NCI-H82 treated with DMSO at 0.1 percent for 48 hours (cell line): ENCODE measurements at regions not wholly inside any gene's neighbourhood (a gene's known extent, or its start where the extent isn't known, plus 50 kb on each side); places are given as distances from the start of the nearest gene placed in this dataset.

Experiments
- DNase-seq: peaks from one replicate; lab custom pipeline; 2025; ENCODE audit not compliant: unreplicated experiment; lab: John Stamatoyannopoulos, UW

GRCh38 chr18:8942909-8943545 is 159.5 kb upstream of the NDUFV2 start:
- no peak for DNase-seq

- no peak for DNase-seq
These were observed 158.3 kb upstream of the NDUFV2 start for GRCh38 chr18:8943900-8944870.

- no peak for DNase-seq
These were observed 157.6 kb upstream of the NDUFV2 start for GRCh38 chr18:8944871-8945245.

- no peak for DNase-seq
These were observed 157.0 kb upstream of the NDUFV2 start for GRCh38 chr18:8945514-8945913.

GRCh38 chr18:8946066-8946838 is 156.2 kb upstream of the NDUFV2 start:
- DNase-seq = no peak

- DNase-seq = no peak
These were observed 154.9 kb upstream of the NDUFV2 start for GRCh38 chr18:8947566-8947965.

DNA sequence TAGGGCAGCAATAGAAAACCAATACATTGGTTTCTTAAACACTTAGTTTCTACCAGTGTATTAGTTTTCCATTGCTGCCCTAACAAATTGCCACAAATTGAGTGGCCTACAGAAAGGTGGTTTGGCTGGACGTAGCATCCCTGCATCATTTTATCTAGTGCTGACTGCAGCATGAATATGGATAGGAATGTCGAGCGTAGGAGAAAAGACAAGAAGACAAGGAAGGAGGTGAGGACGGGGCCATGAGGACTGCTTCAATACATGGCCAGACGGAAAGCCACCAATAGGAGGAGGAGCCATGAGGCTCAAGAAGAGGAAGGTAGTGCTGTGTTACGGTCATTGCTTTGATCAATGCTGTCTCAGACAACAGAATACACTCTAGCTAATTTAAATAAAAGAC is 154.5 kb upstream of the NDUFV2 start:
- no peak for DNase-seq

DNA sequence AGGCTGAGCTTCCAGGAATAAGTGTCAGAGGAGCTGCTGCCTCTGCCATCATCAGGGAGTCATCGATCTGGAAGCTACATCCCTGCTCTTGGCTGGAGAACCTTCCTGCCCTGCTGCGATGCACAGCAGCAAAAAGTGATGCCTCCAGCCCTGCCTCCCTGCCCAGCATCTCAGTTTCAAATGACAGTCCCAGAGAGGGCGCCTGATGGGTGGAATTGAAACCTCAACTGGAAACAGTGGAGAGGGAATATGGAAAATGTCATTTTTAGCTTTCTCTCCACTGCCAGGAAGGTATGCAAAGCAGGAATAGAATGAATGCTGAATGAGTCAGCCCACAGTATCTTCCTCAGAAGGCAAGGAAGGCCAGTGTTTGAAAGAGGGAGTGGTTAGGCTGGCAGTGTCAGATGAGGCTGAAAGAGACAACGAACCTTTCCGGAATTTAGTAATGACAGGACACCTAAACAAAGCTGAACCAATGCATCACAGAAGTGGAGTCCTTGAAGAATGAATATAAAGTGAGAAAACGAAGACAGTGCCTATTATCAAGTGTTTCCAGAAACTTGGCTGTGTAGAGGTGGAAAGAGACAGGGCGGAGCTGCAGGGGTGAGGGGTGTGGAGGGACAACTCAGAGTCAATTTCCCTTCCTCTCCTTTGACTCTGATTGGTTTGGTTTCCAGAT is 153.9 kb upstream of the NDUFV2 start:
- DNase-seq = no peak

GRCh38 chr18:8949206-8949605 is 153.3 kb upstream of the NDUFV2 start:
- DNase-seq = no peak

DNA sequence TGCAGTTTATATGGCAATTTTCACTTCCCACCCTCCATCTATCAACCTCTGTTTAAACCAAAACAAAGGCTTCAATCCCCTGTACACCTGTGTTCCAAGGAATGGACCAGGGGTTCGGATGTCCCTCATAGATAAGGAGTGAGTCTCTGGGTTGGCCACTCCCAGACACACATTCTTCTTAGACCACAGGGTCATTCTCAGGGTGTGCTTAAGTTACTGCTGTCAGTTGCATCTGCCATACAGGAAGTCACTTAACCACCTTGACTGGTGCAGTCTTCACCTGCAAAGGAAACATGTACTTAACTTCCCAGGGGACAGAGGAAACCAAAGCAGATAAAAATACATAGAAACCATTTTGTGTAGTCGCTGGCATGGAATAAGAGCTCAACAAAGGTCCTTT is 151.0 kb upstream of the NDUFV2 start:
- DNase-seq = no peak

GRCh38 chr18:8952174-8952573 is 150.3 kb upstream of the NDUFV2 start:
- no peak for DNase-seq

DNA sequence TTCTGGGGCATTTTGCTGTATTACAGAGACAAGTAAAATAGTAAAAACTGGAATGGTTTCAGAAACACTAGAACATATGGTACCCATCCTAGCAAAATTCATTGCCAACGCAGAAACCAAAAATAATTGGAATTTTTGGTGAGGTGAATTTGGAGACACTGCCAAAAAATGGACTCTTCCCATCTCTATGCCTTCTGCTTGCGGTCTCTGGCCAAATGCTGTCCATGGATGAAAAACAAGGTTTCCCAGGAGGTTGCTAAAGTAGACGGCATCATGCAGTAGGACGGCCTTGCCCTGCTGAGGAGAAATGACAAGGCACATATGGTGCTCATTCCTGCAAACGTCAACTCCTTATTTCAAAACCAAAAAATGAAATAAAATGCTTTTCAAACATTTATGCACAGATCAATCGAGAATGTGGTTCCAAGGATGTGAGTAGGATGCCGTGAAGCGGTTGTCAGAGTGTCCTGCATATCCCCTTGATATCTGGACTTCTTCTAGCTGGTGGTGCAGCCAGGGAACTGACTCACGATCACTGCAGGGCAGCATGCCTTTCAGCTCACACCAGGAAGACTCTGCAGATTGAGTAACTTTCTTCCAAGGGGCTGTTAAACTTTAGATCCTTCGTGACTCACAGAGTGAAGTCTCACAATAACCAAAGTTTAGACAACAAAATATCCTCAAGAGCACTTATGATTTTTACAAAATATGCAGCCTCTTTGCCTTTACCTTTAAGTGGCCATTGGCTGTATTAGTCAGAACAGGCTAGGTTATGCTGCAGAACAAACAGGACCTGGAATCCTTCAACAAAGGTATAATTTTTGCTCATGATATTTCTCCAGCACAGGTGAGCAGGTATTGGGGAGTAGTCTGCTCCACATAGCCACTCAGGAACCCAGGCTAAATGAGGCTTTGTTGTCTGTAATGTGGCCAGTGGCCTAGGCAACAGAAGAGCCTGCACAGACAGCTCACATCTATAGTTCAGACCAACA is 149.4 kb upstream of the NDUFV2 start:
- DNase-seq = no peak

- DNase-seq = no peak
These were observed 144.8 kb upstream of the NDUFV2 start for GRCh38 chr18:8957731-8958130.

DNA sequence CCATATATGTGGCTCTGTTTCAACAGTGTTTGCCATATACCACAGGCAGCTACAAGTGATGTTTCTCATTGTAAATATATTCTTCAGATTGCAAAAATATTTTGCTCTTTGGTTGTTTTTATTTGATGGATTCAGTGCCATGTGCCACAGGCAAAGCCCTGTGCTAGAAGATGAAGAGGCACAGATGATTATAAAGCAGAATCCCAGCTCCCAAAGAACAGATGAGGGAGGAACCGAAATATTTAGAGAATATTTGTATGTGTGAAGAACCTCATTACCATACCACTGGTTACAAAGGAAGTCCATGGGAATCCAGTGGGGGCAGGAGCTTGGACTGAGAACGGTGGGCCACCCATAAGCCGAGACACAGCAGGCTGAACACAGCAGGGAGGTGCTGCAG is 143.8 kb upstream of the NDUFV2 start:
- no peak for DNase-seq

GRCh38 chr18:8959551-8960135 is 142.9 kb upstream of the NDUFV2 start:
- no peak for DNase-seq

GRCh38 chr18:8960740-8961657 is 141.5 kb upstream of the NDUFV2 start:
- DNase-seq = no peak

GRCh38 chr18:8962192-8962779 is 140.2 kb upstream of the NDUFV2 start:
- DNase-seq = no peak
